HAP-1 (cell line): ENCODE measurements at regions not wholly inside any gene's neighbourhood (a gene's known extent, or its start where the extent isn't known, plus 50 kb on each side); places are given as distances from the start of the nearest gene placed in this dataset.

ENCODE experiments used
- DNase-seq, 2 experiments: peaks; one replicate each; pipeline ENCODE4 v3.0.0-alpha.2; 2016 to 2020; ENCODE audit warnings: low spot score in 2 of 2
- H3K27me3 ChIP-seq: fragments of 250-450 bp; sonication (Bioruptor Pico); 2 replicates; pipeline ENCODE4 v1.5.1; 2020; ENCODE audit warnings: low read depth, mild to moderate bottlenecking, moderate library complexity
- H3K36me3 ChIP-seq: fragments of 250-450 bp; sonication (Bioruptor Pico); replicated peaks from 2 replicates; pipeline ENCODE4 v1.5.1; 2020; ENCODE audit warnings: mild to moderate bottlenecking
- H3K4me1 ChIP-seq: fragments of 250-450 bp; sonication (Bioruptor Pico); 2 replicates; pipeline ENCODE4 v1.5.1; 2020; ENCODE audit warnings: mild to moderate bottlenecking
- H3K4me3 ChIP-seq: fragments of 250-450 bp; sonication (Bioruptor Pico); 2 replicates; pipeline ENCODE4 v1.5.1; 2020; ENCODE audit warnings: mild to moderate bottlenecking, moderate library complexity
- H3K9me3 ChIP-seq: fragments of 250-450 bp; sonication (Bioruptor Pico); 2 replicates; pipeline ENCODE4 v1.5.1; 2020; ENCODE audit warnings: mild to moderate bottlenecking, moderate library complexity
- in situ Hi-C: fragments of 300-500 bp; cut with MboI; formaldehyde crosslinking; loops from 3 replicates; pipeline ENCODE4 v1.14.3; 2020; ENCODE audit warnings: low sequenced_read_pairs, inconsistent platforms, mixed read lengths

GRCh38 chr13:34254366-34254765 is 436.4 kb downstream of the RFC3 start:
- Histone ChIP-seq H3K4me3 (no peak overlapping the region), H3K27me3 (no peaks in the 10 kb centered on the region), H3K9me3 (no peaks in the 10 kb centered on the region), H3K36me3 (no peaks in the 10 kb centered on the region), H3K4me1 (peaks cover 13% of the 10 kb centered on the region; the same call in 1 of the 2 replicates)
- no peak for DNase-seq
- in situ Hi-C loops: no loop called here

GRCh38 chr13:34255711-34256110 is 437.8 kb downstream of the RFC3 start:
- H3K4me1 ChIP-seq: peaks cover 4% of the 10 kb centered on the region; the same call in 1 of the 2 replicates
- no peak overlapping the region for H3K4me3 ChIP-seq
- H3K27me3 ChIP-seq: no peaks in the 10 kb centered on the region
- no peaks in the 10 kb centered on the region for H3K36me3 ChIP-seq
- in situ Hi-C loops: no loop called here
- DNase-seq: no peak
- H3K9me3 ChIP-seq: no peaks in the 10 kb centered on the region

- Histone ChIP-seq H3K27me3 (no peaks in the 10 kb centered on the region), H3K4me3 (no peak overlapping the region), H3K9me3 (no peaks in the 10 kb centered on the region), H3K4me1 (no peaks in the 10 kb centered on the region), H3K36me3 (no peaks in the 10 kb centered on the region)
- in situ Hi-C loops: no loop called here
- DNase-seq: no peak
Measured at GRCh38 chr13:34256236-34256635, 438.3 kb downstream of the RFC3 start.

- Histone ChIP-seq H3K4me1 (no peaks in the 10 kb centered on the region), H3K9me3 (no peaks in the 10 kb centered on the region), H3K36me3 (no peaks in the 10 kb centered on the region), H3K27me3 (no peaks in the 10 kb centered on the region), H3K4me3 (no peak overlapping the region)
- in situ Hi-C loops: no loop called here
- DNase-seq: no peak
Measured at GRCh38 chr13:34257966-34258365, 440.0 kb downstream of the RFC3 start.

- no peak overlapping the region for H3K4me3 ChIP-seq
- H3K9me3 ChIP-seq: no peaks in the 10 kb centered on the region
- DNase-seq: no peak
- H3K27me3 ChIP-seq: no peaks in the 10 kb centered on the region
- no peaks in the 10 kb centered on the region for H3K4me1 ChIP-seq
- in situ Hi-C loops: no loop called here
- H3K36me3 ChIP-seq: no peaks in the 10 kb centered on the region
Measured at GRCh38 chr13:34258646-34259386, 440.9 kb downstream of the RFC3 start.

- Histone ChIP-seq H3K27me3 (no peaks in the 10 kb centered on the region), H3K4me3 (no peak overlapping the region), H3K36me3 (no peaks in the 10 kb centered on the region), H3K9me3 (no peaks in the 10 kb centered on the region), H3K4me1 (no peaks in the 10 kb centered on the region)
- in situ Hi-C loops: no loop called here
- DNase-seq: no peak
Measured at GRCh38 chr13:34263681-34264080, 445.7 kb downstream of the RFC3 start.

- no peaks in the 10 kb centered on the region for H3K9me3 ChIP-seq
Measured at GRCh38 chr13:34265046-34265679, 447.2 kb downstream of the RFC3 start.

GRCh38 chr13:34276764-34277163 is 458.8 kb downstream of the RFC3 start:
- no peaks in the 10 kb centered on the region for H3K27me3 ChIP-seq
- no peak overlapping the region for H3K4me3 ChIP-seq
- in situ Hi-C loops: no loop called here
- no peaks in the 10 kb centered on the region for H3K36me3 ChIP-seq
- DNase-seq: no peak
- no peaks in the 10 kb centered on the region for H3K4me1 ChIP-seq
- no peaks in the 10 kb centered on the region for H3K9me3 ChIP-seq

More at GRCh38 chr13:34265046-34265679, 447.2 kb downstream of the RFC3 start:
- Histone ChIP-seq H3K36me3 (no peaks in the 10 kb centered on the region), H3K27me3 (no peaks in the 10 kb centered on the region), H3K4me1 (no peaks in the 10 kb centered on the region), H3K4me3 (no peak overlapping the region)
- DNase-seq: no peak
- in situ Hi-C loops: no loop called here

GRCh38 chr13:34277936-34278335 is 460.0 kb downstream of the RFC3 start:
- no peaks in the 10 kb centered on the region for H3K27me3 ChIP-seq
- H3K4me1 ChIP-seq: no peaks in the 10 kb centered on the region
- in situ Hi-C loops: no loop called here
- H3K36me3 ChIP-seq: no peaks in the 10 kb centered on the region
- no peaks in the 10 kb centered on the region for H3K9me3 ChIP-seq
- DNase-seq: no peak
- no peak overlapping the region for H3K4me3 ChIP-seq

- H3K27me3 ChIP-seq: no peaks in the 10 kb centered on the region
- in situ Hi-C loops: no loop called here
- no peaks in the 10 kb centered on the region for H3K36me3 ChIP-seq
- no peaks in the 10 kb centered on the region for H3K9me3 ChIP-seq
- no peak for DNase-seq
- no peak overlapping the region for H3K4me3 ChIP-seq
- H3K4me1 ChIP-seq: no peaks in the 10 kb centered on the region
Measured at GRCh38 chr13:34278780-34279179, 460.8 kb downstream of the RFC3 start.

- Histone ChIP-seq H3K4me3 (no peak overlapping the region), H3K27me3 (no peaks in the 10 kb centered on the region), H3K4me1 (no peaks in the 10 kb centered on the region), H3K36me3 (no peaks in the 10 kb centered on the region), H3K9me3 (no peaks in the 10 kb centered on the region)
- in situ Hi-C loops: no loop called here
- no peak for DNase-seq
Measured at GRCh38 chr13:34290661-34291060, 472.7 kb downstream of the RFC3 start.

GRCh38 chr13:34294483-34295129 is 476.7 kb downstream of the RFC3 start:
- DNase-seq: no peak
- in situ Hi-C loops: no loop called here

GRCh38 chr13:34300559-34300958 is 482.6 kb downstream of the RFC3 start:
- Histone ChIP-seq H3K9me3 (no peaks in the 10 kb centered on the region), H3K27me3 (no peaks in the 10 kb centered on the region), H3K4me1 (no peaks in the 10 kb centered on the region), H3K36me3 (no peaks in the 10 kb centered on the region), H3K4me3 (no peak overlapping the region)
- DNase-seq: no peak
- in situ Hi-C loops: no loop called here

More at GRCh38 chr13:34294483-34295129, 476.7 kb downstream of the RFC3 start:
- Histone ChIP-seq H3K27me3 (no peaks in the 10 kb centered on the region), H3K4me3 (no peak overlapping the region), H3K4me1 (no peaks in the 10 kb centered on the region), H3K36me3 (no peaks in the 10 kb centered on the region), H3K9me3 (no peaks in the 10 kb centered on the region)

GRCh38 chr13:34302596-34302995 is 484.6 kb downstream of the RFC3 start:
- Histone ChIP-seq H3K4me3 (no peak overlapping the region), H3K36me3 (no peaks in the 10 kb centered on the region), H3K4me1 (no peaks in the 10 kb centered on the region; the same call in 1 of the 2 replicates), H3K9me3 (no peaks in the 10 kb centered on the region), H3K27me3 (no peaks in the 10 kb centered on the region)
- no peak for DNase-seq
- in situ Hi-C loops: no loop called here
